ENCODE measurements at regions not wholly inside any gene's neighbourhood (a gene's known extent, or its start where the extent isn't known, plus 50 kb on each side); places are given as distances from the start of the nearest gene placed in this dataset.

- DNase-seq = no peak
Measured at GRCh38 chr6:169960521-169960885, 209.1 kb downstream of the ERMARD start.

DNA sequence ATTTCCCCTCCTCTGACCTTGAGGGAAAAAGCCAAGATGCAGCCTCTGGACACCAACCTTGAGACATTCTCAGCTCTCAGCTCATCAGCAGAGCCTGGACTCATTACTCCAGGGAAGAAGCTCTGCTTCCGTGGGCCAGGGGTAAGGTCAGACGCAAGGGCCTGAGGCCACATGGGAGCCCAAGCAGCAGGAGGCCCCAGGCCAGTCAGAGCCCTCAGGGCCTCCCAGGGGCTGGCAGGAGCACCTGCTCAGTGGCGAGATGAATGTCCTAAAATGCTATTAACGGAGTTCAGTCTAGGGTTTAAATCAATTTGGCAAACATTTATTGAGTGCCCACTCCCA lies 208.6 kb downstream of the ERMARD start:
- no peak for DNase-seq

- no peak for DNase-seq
Measured at GRCh38 chr6:169959136-169960002, 207.9 kb downstream of the ERMARD start.

- no peak for DNase-seq
Measured at GRCh38 chr6:169958510-169958909, 207.1 kb downstream of the ERMARD start.

GRCh38 chr6:169957351-169957963 lies 206.0 kb downstream of the ERMARD start:
- DNase-seq = no peak

- no peak for DNase-seq
Measured at GRCh38 chr6:169956580-169956979, 205.2 kb downstream of the ERMARD start.

DNA sequence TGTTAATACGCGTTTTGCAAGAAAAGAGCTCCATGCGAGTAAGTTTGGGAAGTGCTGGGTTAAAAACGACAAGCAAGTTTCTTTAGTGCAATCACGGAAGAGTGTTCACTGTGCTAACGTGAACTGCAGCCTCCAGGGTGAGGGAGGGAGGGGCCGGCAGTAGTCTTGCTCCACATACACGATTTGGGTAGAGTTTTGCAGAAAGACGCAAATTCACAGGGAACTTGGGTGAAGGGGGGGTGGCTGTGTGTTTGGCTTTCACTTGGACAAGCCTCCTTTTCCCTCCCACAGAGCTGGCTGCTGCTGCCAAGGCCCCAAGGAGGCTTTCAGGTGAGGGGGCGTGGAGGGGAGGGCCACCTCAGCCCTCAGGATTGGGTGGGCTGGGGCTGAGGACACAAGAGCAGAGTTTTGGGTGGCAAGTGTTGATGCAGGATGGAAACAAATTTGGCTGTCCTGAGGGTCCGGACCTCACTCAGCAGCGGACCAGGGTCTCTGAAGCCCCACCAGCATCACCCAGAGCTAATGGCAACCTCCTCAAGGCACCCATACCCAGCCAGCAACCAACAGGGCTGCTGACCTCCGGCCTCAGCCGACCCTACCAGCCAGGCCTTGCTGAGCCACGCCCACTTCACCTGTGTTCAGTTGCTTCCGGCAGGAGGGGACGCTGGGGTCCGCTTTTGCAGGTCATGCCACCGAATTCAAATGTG lies 204.5 kb downstream of the ERMARD start:
- no peak for DNase-seq

DNA sequence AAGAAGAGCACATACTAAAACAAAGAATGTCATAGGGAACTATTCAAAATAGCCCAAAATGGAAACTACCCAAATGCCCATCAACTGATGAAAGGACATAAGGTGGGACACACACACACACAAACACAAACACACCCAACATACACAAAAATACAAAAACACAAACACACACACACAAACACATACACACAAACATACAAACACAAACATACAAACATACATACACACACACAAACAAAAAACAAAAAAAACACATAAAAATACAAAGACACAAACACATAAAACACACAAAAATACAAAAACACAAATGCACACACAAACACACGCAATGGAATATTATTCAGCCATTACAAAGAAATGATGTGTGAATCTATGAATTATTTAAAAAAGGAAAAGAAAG lies 203.6 kb downstream of the ERMARD start:
- DNase-seq = no peak

GRCh38 chr6:169953686-169954085 lies 202.3 kb downstream of the ERMARD start:
- DNase-seq = no peak

DNA sequence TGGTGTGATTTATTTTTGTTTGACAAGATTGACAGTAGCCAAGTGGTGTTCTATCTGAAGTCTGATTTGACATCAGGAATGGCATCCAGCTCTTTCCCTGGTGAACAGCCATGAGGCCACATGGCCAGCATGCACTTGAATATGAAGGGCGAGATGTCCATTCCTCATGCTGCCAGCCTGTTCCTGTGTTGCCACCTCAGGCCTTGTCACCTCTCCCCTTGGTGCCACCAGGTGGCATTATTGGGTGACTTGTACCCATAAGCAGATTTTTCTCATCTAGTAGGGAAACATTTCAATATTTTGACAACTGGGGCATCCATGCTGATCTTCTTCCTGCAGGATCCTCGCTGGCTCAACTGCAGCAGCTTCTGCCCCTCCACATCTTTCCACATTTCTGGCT lies 199.1 kb downstream of the ERMARD start:
- DNase-seq = no peak

DNA sequence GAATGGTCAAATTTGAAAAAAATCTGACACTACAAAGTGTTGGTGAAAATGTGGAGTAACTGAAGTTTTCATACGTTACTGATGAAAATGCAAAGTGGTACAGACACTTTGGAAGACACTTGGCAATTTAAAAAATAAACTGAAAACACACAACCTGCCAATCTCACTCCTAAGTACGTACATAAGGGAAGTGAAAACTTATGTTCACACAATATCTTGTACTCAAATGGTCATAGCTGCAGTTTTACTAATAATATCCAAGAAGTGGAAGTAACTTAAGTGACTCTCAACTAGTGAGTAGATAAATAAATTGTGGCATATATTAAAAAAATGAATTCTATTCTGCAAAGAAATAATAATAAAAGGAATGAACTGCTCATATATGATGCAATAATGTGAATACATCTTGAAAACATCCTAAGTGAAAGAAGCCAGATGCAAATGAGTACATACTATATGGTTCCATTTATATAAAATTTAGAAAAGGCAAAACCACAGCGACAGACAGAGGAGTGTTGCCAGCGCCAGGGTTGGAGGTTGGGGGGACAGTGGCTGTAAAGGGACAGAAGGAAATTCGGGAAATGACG lies 198.2 kb downstream of the ERMARD start:
- DNase-seq = no peak

DNA sequence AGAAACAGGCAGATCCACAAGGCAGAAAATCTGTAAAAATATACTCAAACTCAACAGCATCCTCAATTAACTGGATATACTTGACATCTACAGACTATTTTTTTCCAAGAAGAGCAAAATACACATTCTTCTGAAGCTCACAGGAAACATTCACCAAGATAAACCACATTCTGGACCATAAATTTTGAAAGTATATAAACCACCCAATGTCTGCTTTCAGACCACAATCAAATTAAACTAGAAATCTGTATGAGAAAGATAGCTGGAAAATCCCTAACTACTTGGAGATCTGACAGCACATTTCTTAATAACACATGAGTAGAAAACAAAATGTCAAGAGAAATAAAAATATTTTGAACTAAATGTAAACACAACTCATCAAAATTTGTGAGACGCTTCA lies 195.5 kb downstream of the ERMARD start:
- no peak for DNase-seq

- DNase-seq = no peak
Measured at GRCh38 chr6:169945117-169945516, 193.7 kb downstream of the ERMARD start.

- no peak for DNase-seq
Measured at GRCh38 chr6:169944415-169944814, 193.0 kb downstream of the ERMARD start.

DNA sequence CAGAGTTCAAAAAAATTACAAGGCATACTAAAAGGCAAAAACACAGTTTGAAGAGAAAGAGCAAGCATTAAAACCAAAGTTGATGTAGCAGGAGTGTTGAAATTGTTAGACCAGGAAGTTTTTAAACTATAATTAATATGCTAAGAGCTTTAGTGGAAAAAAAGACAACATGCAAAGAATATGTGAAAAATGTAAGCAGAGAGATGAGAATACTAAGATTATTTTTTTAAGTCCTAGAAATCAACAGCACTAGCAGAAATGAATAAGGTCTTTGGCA lies 192.6 kb downstream of the ERMARD start:
- no peak for DNase-seq

DNA sequence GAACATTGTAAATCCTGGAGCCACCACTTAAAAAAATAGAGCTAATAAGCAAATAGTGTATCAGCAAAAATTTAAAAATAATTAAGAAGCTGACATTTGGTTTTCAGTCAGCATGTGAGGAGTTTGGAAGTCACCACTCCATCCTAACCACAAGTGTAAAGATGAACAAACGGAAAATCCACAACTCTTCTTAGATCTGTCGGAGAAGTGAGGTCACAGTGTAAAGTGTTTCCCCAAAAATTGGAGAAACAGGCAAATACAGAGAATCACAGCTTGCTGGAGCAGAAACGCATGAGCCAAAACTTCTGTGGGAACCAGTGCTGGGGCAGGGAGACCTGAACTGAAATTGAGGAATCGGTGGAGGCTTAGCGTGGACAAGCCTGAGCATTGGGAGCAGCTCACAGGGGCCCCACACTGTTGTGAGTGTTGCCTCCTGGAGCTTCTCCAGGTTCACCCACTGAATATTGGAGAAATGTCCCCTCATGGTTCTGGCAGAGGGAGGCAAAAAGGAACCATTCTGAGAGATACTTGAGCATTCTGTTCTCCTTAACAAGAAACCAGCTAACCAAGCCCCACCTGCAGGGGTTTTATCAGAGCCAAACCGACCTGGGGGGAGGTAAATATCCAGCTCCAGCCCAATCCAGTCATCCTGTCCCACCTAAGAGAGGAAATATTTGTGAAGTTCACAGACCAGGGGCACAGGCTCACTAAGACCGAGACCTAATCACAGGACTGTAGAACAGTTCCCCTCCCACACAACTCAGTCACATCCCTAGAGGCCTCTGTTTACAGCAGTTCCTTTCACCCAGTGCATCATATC lies 192.0 kb downstream of the ERMARD start:
- no peak for DNase-seq

GRCh38 chr6:169942173-169942572 lies 190.8 kb downstream of the ERMARD start:
- DNase-seq = no peak

DNA sequence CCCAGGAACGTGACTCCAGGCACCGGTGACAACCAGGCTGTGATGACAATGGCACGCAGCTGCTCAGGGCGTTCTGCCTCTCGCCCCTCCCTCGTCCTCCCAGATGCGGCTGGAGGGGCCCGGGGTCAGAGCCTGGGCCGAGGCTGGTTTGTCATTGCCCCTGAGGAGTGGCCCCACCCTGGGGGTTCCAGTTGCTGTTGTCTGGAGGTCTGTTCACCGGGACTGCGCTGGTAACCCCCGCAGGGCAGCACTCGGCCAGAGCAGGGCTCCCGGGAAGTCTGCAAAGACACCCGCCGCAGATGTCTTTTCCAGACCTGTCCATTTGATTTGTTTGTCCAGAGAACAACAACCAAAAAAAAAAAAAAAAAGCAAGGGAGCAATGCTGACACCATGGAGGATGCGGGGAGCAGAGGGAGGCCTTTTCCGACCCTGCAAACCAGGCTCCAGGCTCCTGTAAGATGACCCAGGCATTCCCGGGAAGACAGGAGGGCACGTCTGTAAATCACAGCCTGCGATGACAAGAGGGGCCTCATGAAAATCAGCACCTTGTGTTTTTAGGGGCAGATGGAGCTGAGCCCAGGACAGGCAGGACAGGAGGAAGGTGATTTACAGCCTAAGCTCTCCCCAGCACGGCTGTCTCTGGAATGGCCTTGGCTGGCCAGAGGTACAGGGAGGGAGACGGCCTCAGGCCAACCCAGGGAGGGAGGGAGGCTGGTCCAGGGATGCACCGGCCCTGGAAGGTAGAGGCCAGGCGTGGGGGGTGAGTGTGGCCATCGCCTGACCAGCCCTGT lies 189.3 kb downstream of the ERMARD start:
- DNase-seq = no peak

GRCh38 chr6:169939554-169940164 lies 188.2 kb downstream of the ERMARD start:
- no peak for DNase-seq

GRCh38 chr6:169938731-169939130 lies 187.3 kb downstream of the ERMARD start:
- DNase-seq = no peak

GRCh38 chr6:169938262-169938701 lies 186.9 kb downstream of the ERMARD start:
- no peak for DNase-seq

All from NK-92 treated with Interleukin-12 subunit alpha and Interleukin-12 subunit beta, amount 100 ng/mL, for 24 hours (cell line).